ENCODE measurements at regions not wholly inside any gene's neighbourhood (a gene's known extent, or its start where the extent isn't known, plus 50 kb on each side); places are given as distances from the start of the nearest gene placed in this dataset.

DNA sequence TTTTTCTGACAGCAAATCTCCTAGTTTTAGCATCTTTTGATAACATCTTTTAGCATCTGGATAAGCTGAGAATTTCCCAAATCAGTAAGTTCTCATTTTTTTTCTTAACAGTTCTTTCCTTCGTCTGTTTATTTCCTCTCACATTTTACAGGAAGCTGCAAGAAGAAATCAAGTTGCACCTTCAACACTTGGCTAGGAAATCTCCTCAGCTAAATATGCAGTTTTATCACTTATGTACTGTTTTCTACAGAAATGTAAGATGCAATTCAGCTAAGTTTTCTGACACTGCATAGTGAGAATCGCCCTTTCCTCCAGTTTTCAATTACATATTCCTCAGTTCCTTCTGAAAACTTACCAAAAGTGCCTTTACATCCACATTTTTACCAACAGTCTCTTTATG, 59.0 kb upstream of the MSX2 start:
- Mint-ChIP-seq H3K4me1 (ENCODE audit: low read depth) (no peaks in the 10 kb centered on the region), H3K27ac (no peak overlapping the region), H3K27me3 (ENCODE audit: low read depth) (no peaks in the 10 kb centered on the region), H3K9me3 (ENCODE audit: insufficient read depth) (peaks cover 3% of the 10 kb centered on the region), H3K4me3 (no peak overlapping the region), H3K36me3 (ENCODE audit: low read depth) (no peaks in the 10 kb centered on the region)
- CTCF ChIA-PET: no interaction called here
- no peak for DNase-seq
- ATAC-seq: no peak
- POLR2A ChIA-PET: no interaction called here

DNA sequence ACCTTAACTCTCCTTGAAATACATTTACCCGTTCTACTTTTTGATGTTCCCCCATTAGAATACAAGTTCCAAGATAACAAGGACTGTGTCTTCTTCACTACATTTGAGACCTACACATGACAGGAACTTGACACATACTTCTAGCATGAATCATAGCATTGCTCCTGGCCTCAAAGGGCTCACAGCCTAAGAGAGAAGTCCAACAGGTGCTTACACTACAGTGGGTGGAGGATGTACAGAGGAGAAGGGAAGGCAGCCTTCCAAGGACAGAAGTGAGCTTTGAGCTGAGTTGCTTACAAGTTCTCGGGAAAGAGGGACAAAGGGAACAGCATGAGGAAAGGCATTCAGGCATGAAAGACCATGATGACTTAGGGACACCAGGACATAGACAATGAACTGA, 56.9 kb upstream of the MSX2 start:
- Mint-ChIP-seq H3K4me1 (ENCODE audit: low read depth) (no peaks in the 10 kb centered on the region), H3K27ac (no peak overlapping the region), H3K9me3 (ENCODE audit: insufficient read depth) (peaks cover 3% of the 10 kb centered on the region), H3K4me3 (no peak overlapping the region), H3K27me3 (ENCODE audit: low read depth) (no peaks in the 10 kb centered on the region), H3K36me3 (ENCODE audit: low read depth) (no peaks in the 10 kb centered on the region)
- ATAC-seq (no peak), DNase-seq (no peak)
- POLR2A ChIA-PET: no interaction called here
- CTCF ChIA-PET: no interaction called here

DNA sequence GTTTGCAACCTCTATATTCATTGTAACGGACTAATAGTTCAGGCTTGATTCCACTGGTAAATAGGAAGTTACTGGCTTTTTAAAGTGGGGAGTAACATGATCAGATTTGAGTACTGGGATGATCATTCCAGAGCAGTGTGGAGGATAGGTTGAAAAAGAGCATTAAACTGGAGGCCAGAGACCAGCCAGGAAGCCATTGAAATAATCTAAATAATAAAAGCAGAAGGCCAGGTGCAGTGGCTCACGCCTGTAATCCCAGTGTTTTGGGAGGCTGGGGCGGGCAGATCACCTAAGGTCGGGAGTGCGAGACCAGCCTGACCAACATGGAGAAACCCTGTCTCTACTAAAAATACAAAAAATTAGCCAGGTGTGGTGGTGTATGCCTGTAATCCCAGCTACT, 56.0 kb upstream of the MSX2 start:
- DNase-seq: no peak
- Mint-ChIP-seq H3K27ac (no peak overlapping the region), H3K4me1 (ENCODE audit: low read depth) (no peaks in the 10 kb centered on the region), H3K4me3 (no peak overlapping the region), H3K27me3 (ENCODE audit: low read depth) (no peaks in the 10 kb centered on the region), H3K36me3 (ENCODE audit: low read depth) (no peaks in the 10 kb centered on the region), H3K9me3 (ENCODE audit: insufficient read depth) (peaks cover 3% of the 10 kb centered on the region)
- no peak for ATAC-seq
- CTCF ChIA-PET: no interaction called here
- POLR2A ChIA-PET: no interaction called here

Measured in activated CD8-positive, alpha-beta T cell treated with anti-CD3 and anti-CD28 coated beads, Interleukin-2, amount 10 ng/mL, durations not matched to agents 7 days and 5 days (primary cell).